ENCODE measurements at regions not wholly inside any gene's neighbourhood (a gene's known extent, or its start where the extent isn't known, plus 50 kb on each side); places are given as distances from the start of the nearest gene placed in this dataset.
"Not testable (repeated sequence)": the region's sequence is repeated elsewhere in the genome, so short reads cannot be mapped to it uniquely, and the experiment has no call there.

- DNase-seq, result no peak
These were observed 87.7 kb downstream of the DCK start for GRCh38 chr4:71081192-71081591.

GRCh38 chr4:71093745-71094144, 100.3 kb downstream of the DCK start:
- DNase-seq, result no peak

GRCh38 chr4:71094201-71094600, 100.8 kb downstream of the DCK start:
- DNase-seq, result no peak

- no peak for DNase-seq
These were observed 101.7 kb downstream of the DCK start for GRCh38 chr4:71095141-71095540.

GRCh38 chr4:71095545-71095944, 102.1 kb downstream of the DCK start:
- no peak for DNase-seq

GRCh38 chr4:71107726-71108125, 114.3 kb downstream of the DCK start:
- no peak for DNase-seq

GRCh38 chr4:71110499-71110898, 117.0 kb downstream of the DCK start:
- no peak for DNase-seq

- DNase-seq, result not testable (repeated sequence)
These were observed 117.7 kb downstream of the DCK start for GRCh38 chr4:71111133-71111532.

- no peak for DNase-seq
These were observed 119.8 kb downstream of the DCK start for GRCh38 chr4:71113294-71113693.

- no peak for DNase-seq
These were observed 127.5 kb downstream of the DCK start for GRCh38 chr4:71120831-71121524.

GRCh38 chr4:71123951-71124350, 130.5 kb downstream of the DCK start:
- no peak for DNase-seq

- DNase-seq, result no peak
These were observed 131.7 kb downstream of the DCK start for GRCh38 chr4:71125137-71125536.

GRCh38 chr4:71126719-71127118, 133.3 kb downstream of the DCK start:
- DNase-seq, result no peak

GRCh38 chr4:71130827-71131603, 137.6 kb downstream of the DCK start:
- DNase-seq, result no peak

- no peak for DNase-seq
These were observed 139.0 kb downstream of the DCK start for GRCh38 chr4:71132486-71132885.

GRCh38 chr4:71133491-71133890, 140.0 kb downstream of the DCK start:
- DNase-seq, result no peak

- no peak for DNase-seq
These were observed 142.6 kb downstream of the DCK start for GRCh38 chr4:71136071-71136470.

GRCh38 chr4:71138007-71138615, 144.7 kb downstream of the DCK start:
- no peak for DNase-seq

- no peak for DNase-seq
These were observed 147.1 kb downstream of the DCK start for GRCh38 chr4:71140563-71140962.

GRCh38 chr4:71141125-71141524, 147.7 kb downstream of the DCK start:
- DNase-seq, result no peak

GRCh38 chr4:71147261-71147660, 153.8 kb downstream of the DCK start:
- DNase-seq, result no peak

GRCh38 chr4:71148545-71148944, 155.1 kb downstream of the DCK start:
- DNase-seq, result no peak

- DNase-seq, result no peak
These were observed 157.6 kb downstream of the DCK start for GRCh38 chr4:71151054-71151453.

GRCh38 chr4:71156616-71157015, 163.2 kb downstream of the DCK start:
- no peak for DNase-seq

Measured in retina (tissue), 1 donor.